ENCODE measurements at regions not wholly inside any gene's neighbourhood (a gene's known extent, or its start where the extent isn't known, plus 50 kb on each side); places are given as distances from the start of the nearest gene placed in this dataset.

DNA sequence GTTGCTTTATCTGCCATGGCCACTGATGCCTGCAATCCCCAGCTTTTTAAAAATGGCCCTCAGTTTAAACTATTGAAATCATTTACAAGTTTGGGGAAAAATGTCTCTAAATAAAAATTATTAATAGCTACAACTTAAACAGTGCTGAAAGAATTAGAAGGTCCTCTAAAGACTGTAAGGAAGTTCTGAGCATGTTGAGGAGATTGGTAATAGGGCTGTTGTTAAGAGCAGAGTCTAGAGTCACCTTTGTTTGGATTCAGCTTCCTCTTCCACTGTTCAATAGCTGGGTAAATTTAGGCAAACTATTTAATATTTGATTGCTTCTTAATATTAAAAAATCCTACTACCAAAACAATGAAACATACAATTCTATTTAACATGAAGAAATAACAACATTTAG is 1127.1 kb upstream of the DDX18 start:
- TF ChIP-seq, protein P1, sequence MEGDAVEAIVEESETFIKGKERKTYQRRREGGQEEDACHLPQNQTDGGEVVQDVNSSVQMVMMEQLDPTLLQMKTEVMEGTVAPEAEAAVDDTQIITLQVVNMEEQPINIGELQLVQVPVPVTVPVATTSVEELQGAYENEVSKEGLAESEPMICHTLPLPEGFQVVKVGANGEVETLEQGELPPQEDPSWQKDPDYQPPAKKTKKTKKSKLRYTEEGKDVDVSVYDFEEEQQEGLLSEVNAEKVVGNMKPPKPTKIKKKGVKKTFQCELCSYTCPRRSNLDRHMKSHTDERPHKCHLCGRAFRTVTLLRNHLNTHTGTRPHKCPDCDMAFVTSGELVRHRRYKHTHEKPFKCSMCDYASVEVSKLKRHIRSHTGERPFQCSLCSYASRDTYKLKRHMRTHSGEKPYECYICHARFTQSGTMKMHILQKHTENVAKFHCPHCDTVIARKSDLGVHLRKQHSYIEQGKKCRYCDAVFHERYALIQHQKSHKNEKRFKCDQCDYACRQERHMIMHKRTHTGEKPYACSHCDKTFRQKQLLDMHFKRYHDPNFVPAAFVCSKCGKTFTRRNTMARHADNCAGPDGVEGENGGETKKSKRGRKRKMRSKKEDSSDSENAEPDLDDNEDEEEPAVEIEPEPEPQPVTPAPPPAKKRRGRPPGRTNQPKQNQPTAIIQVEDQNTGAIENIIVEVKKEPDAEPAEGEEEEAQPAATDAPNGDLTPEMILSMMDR (IDR thresholded peaks at IDR 0.05; ENCODE audit: control insufficient read depth, insufficient read depth, low read depth, low read length, missing control alignments) = no peak
- H3K4me3 ChIP-seq (ENCODE audit: control insufficient read depth, low read depth, low read length) = no peak overlapping the region
- no peak for DNase-seq (ENCODE audit: low read depth)

DNA sequence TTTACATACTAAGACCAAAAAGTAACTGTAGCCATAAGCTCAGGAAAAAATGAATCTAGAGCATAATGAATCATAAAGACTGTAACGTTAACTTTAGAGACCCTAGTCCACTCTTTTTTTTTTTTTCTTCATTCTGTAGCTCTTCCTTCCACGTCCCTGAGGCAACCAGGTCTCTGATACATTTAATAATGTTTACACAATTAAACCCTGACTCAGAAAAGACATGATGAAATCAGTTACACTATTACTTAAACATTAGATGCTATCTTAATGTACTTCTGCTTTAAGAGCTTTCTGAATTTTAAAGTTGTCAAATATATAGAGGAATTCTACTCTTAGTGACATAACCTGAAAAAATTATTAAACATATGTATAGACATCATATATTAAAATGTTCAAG is 1121.5 kb upstream of the DDX18 start:
- no peak overlapping the region for H3K4me3 ChIP-seq (ENCODE audit: control insufficient read depth, low read depth, low read length)
- no peak for DNase-seq (ENCODE audit: low read depth)
- TF ChIP-seq, protein P1 (IDR thresholded peaks at IDR 0.05; ENCODE audit: control insufficient read depth, insufficient read depth, low read depth, low read length, missing control alignments) = no peak

DNA sequence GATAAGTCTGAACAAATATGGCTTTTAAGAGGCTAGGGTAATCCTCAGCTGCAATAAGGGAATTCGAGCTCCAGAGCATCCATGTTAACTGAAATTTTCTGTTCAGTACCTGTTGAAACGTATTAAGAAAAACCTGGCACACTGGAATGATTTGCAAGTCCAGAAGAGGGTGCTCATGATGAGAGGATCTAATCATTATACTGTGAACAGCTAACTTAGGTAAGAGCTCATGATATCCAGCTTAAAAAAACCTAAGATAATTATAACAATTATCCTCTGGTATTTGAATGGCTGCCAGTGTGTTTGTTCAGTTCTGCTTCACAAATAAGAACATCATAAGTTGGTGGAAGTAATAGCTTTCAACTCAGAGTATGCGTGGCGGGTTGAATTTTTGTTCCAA is 1118.3 kb upstream of the DDX18 start:
- TF ChIP-seq, protein P1 (IDR thresholded peaks at IDR 0.05; ENCODE audit: control insufficient read depth, insufficient read depth, low read depth, low read length, missing control alignments) = no peak
- H3K4me3 ChIP-seq (ENCODE audit: control insufficient read depth, low read depth, low read length) = no peak overlapping the region
- no peak for DNase-seq (ENCODE audit: low read depth)

DNA sequence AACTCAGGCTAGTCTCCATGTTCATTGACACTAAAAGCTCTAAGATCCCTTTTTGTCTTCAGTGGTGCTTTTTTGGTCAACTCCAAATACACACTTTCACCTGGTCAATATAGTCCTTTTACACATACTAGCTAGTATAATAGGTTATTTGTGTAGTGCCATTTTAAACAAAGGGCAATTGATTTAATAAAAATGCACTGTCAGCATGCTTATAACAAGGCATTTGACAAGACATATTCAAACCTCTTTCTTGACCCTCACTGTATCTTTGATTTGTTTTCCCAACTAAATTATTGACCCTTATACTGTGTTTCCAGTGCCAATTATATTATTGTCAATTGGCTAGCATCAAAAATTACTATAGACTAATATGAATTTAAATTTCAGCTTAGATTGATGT is 1117.6 kb upstream of the DDX18 start:
- no peak for DNase-seq (ENCODE audit: low read depth)
- TF ChIP-seq, protein P1 (IDR thresholded peaks at IDR 0.05; ENCODE audit: control insufficient read depth, insufficient read depth, low read depth, low read length, missing control alignments) = no peak
- no peak overlapping the region for H3K4me3 ChIP-seq (ENCODE audit: control insufficient read depth, low read depth, low read length)

DNA sequence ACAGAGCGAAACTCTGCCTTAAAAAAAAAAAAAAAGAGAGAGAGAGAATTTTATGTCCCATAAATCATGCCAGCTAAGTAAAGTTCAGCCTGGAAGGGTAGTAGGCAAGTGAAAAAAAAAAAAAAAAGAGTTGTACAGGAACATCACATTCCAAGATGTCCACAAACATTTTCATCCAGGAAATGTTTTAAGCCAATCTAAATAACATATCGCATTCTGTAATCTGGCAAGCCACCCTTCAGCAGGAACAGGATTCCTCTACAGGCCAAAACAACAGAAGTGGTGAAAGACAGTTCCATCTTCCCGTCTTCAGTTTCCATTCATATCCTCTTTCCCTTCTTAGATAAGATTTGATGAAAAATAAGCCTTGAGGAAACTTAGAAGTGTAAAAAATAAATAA is 1108.1 kb upstream of the DDX18 start:
- DNase-seq (ENCODE audit: low read depth) = no peak
- TF ChIP-seq, protein P1 (IDR thresholded peaks at IDR 0.05; ENCODE audit: control insufficient read depth, insufficient read depth, low read depth, low read length, missing control alignments) = no peak
- H3K4me3 ChIP-seq (ENCODE audit: control insufficient read depth, low read depth, low read length) = no peak overlapping the region

DNA sequence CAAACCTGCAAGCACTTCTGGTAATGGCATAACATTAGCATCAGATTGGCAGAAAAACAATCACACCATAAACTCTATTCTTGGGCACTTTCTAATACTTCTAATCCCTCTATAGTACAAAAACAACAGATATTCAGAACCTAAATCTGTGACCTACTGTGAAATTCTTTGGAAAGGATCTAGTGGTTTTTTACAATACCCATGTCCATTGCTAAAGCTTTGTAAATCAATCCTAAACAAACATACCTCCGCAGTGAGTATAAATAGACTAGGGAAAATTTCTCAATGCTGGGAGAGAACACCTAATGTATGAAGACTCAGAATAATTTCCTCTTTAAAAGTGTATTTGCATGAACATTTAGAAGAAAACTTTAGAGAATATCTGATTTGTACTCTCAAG is 1098.5 kb upstream of the DDX18 start:
- TF ChIP-seq, protein P1 (IDR thresholded peaks at IDR 0.05; ENCODE audit: control insufficient read depth, insufficient read depth, low read depth, low read length, missing control alignments) = no peak
- no peak for DNase-seq (ENCODE audit: low read depth)
- H3K4me3 ChIP-seq (ENCODE audit: control insufficient read depth, low read depth, low read length) = no peak overlapping the region

DNA sequence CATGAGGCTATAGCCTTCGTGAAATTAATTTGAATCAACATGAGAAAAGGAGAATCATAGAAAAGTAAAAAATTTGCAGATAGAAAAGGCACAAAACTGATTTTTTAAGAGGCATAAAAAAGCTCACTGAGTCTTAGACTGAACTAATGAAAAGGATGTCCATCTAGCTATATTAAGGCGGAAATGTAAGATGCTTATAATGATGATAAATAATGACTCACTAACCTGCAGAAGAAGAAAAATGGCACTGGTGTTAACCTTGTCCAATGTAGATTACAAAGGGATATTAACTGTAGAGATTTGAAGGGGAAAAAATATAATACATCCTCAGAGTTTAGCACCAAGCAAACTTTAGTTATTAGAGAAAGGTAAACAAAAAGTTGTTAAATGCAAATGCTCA is 1098.0 kb upstream of the DDX18 start:
- no peak overlapping the region for H3K4me3 ChIP-seq (ENCODE audit: control insufficient read depth, low read depth, low read length)
- TF ChIP-seq, protein P1 (IDR thresholded peaks at IDR 0.05; ENCODE audit: control insufficient read depth, insufficient read depth, low read depth, low read length, missing control alignments) = no peak
- DNase-seq (ENCODE audit: low read depth) = no peak

Measured in AG09309 (cell line).